HCT116 (cell line): ENCODE measurements at regions not wholly inside any gene's neighbourhood (a gene's known extent, or its start where the extent isn't known, plus 50 kb on each side); places are given as distances from the start of the nearest gene placed in this dataset.

ENCODE experiments used
- ATAC-seq: fragments of 200-7000 bp; cut with Tn5 transposase; 2 replicates; pipeline ENCODE4 v1.9.1; 2020; ENCODE audit warnings: mild to moderate bottlenecking, moderate library complexity
- BruUV-seq: library from RNA; stranded (reverse); fragments of 400-500 nt; replicated peaks from 2 replicates; lab custom pipeline; 2021; lab: Mats Ljungman, UMichigan
- CTCF ChIA-PET: fragments of 300-600 bp; sonication (Branson Sonifier 250); formaldehyde crosslinking; loops from one replicate; lab custom pipeline; 2021; ENCODE audit warnings: antibody characterized with exemption; lab: Charles Lee
- POLR2A ChIA-PET: fragments of 300-600, 350-600 bp; sonication (Branson Sonifier 250); formaldehyde crosslinking; loops from one replicate; lab custom pipeline; 2021; ENCODE audit warnings: antibody characterized with exemption; lab: Charles Lee
- RAD21 ChIA-PET, 2 experiments: fragments of 300-600 bp; sonication (Branson Sonifier 250); formaldehyde crosslinking; loops; one replicate each; lab custom pipeline; 2023; ENCODE audit warnings: low total read pairs in 2 of 2; ENCODE audit not compliant: uncharacterized antibody in 2 of 2, unreplicated experiment in 2 of 2, low non-redundant PET in 1 of 2; lab: Charles Lee
- DNase-seq: peaks from one replicate; pipeline ENCODE4 v3.0.0-alpha.2; 2010; ENCODE audit warnings: low read depth, low spot score
- H2AFZ ChIP-seq: fragments of 200-600 bp; shearing (Covaris generic), sonication (generic); 2 replicates; pipeline ENCODE4 v1.6.1; 2017; ENCODE audit warnings: low read depth, mixed run types, mixed read lengths, antibody characterized with exemption, low read length; ENCODE audit not compliant: poor library complexity, severe bottlenecking
- H3K27ac ChIP-seq: 2 replicates; pipeline ENCODE4 v1.5.1; 2012; ENCODE audit warnings: low read depth, low read length
- H3K27me3 ChIP-seq: fragments of 200-600 bp; sonication (generic); 2 replicates; pipeline ENCODE4 v1.6.1; 2016; ENCODE audit warnings: mixed run types, low read length, mixed read lengths; ENCODE audit not compliant: insufficient read depth
- H3K36me3 ChIP-seq, 2 experiments: fragments of 200-500 bp in 1 of 2; fragments of 200-600 bp in 1 of 2; sonication (Bioruptor generic) in 1 of 2; sonication (generic) in 1 of 2; 2 replicates each; pipeline versions ENCODE4 v1.5.1 to v1.6.1; 2014 to 2016; ENCODE audit warnings: low read length in 2 of 2, inconsistent platforms in 1 of 2, mixed read lengths in 1 of 2, mixed run types in 1 of 2; ENCODE audit not compliant: insufficient read depth in 2 of 2, control insufficient read depth in 1 of 2
- H3K4me1 ChIP-seq, 2 experiments: fragments of 200-600 bp in 1 of 2; sonication (generic) in 1 of 2; 2 replicates each; pipeline versions ENCODE4 v1.5.1 to v1.6.1; 2012 to 2017; ENCODE audit warnings: low read length in 2 of 2, inconsistent platforms in 1 of 2, mild to moderate bottlenecking in 1 of 2, mixed read lengths in 1 of 2, mixed run types in 1 of 2, moderate library complexity in 1 of 2; ENCODE audit not compliant: insufficient read depth in 2 of 2, control insufficient read depth in 1 of 2
- H3K4me2 ChIP-seq: fragments of 200-600 bp; sonication (generic); 2 replicates; pipeline ENCODE4 v1.6.1; 2017; ENCODE audit warnings: mixed run types, low read length, mixed read lengths
- H3K4me3 ChIP-seq, 2 experiments: fragments of 200-600 bp in 1 of 2; sonication (generic) in 1 of 2; replicated peaks in 1 of 2; 2 replicates each; pipeline ENCODE4 v1.5.1; 2011 to 2016; ENCODE audit warnings: low read length in 2 of 2, control low read depth in 1 of 2, low read depth in 1 of 2, mild to moderate bottlenecking in 1 of 2, mixed read lengths in 1 of 2, mixed run types in 1 of 2
- H3K79me2 ChIP-seq: fragments of 200-600 bp; sonication (generic); 2 replicates; pipeline ENCODE4 v1.6.1; 2017; ENCODE audit warnings: mild to moderate bottlenecking, mixed run types, low read length, moderate library complexity, mixed read lengths; ENCODE audit not compliant: insufficient read depth
- H3K9ac ChIP-seq: fragments of 200-600 bp; sonication (generic); 2 replicates; pipeline ENCODE4 v1.6.1; 2016; ENCODE audit warnings: low read length, mixed read lengths
- H3K9me2 ChIP-seq: fragments of 200-600 bp; sonication (generic), shearing (Covaris generic); 2 replicates; pipeline ENCODE4 v1.6.1; 2017; ENCODE audit warnings: mixed run types, mild to moderate bottlenecking, moderate library complexity; ENCODE audit not compliant: insufficient read depth
- H3K9me3 ChIP-seq, 2 experiments: fragments of 200-500 bp in 1 of 2; fragments of 200-600 bp in 1 of 2; sonication (Bioruptor generic) in 1 of 2; sonication (generic) in 1 of 2; 2 replicates each; pipeline ENCODE4 v1.6.1; 2014 to 2017; ENCODE audit warnings: low read length in 2 of 2, mixed read lengths in 2 of 2, inconsistent platforms in 1 of 2, low read depth in 1 of 2, mild to moderate bottlenecking in 1 of 2, mixed run types in 1 of 2, moderate library complexity in 1 of 2; ENCODE audit not compliant: control insufficient read depth in 1 of 2, insufficient read depth in 1 of 2
- H4K20me1 ChIP-seq: fragments of 200-600 bp; sonication (generic), shearing (Covaris generic); 2 replicates; pipeline ENCODE4 v1.6.1; 2017; ENCODE audit warnings: mixed run types, mild to moderate bottlenecking, moderate library complexity; ENCODE audit not compliant: insufficient read depth
- EGR1 ChIP-seq: IDR thresholded peaks from 2 replicates; pipeline ENCODE4 v1.6.1; 2012; ENCODE audit warnings: low read depth
- ELF1 ChIP-seq: IDR thresholded peaks from 2 replicates; pipeline ENCODE4 v1.6.1; 2012; ENCODE audit warnings: low read depth, borderline replicate concordance
- EZH2phosphoT487 ChIP-seq: fragments of 200-600 bp; IDR thresholded peaks from 2 replicates; pipeline ENCODE4 v1.6.1; 2018; ENCODE audit warnings: antibody characterized with exemption, borderline replicate concordance
- JUND ChIP-seq: IDR thresholded peaks from 2 replicates; pipeline ENCODE4 v1.6.1; 2012
- POLR2AphosphoS5 ChIP-seq: IDR thresholded peaks from 2 replicates; pipeline ENCODE4 v1.6.1; 2011; ENCODE audit warnings: mild to moderate bottlenecking, low read depth, low read length, moderate library complexity
- SP1 ChIP-seq: IDR thresholded peaks from 2 replicates; pipeline ENCODE4 v1.6.1; 2012; ENCODE audit warnings: low read depth
- TCF7L2 ChIP-seq: IDR thresholded peaks from 2 replicates; pipeline ENCODE4 v1.7.0; 2011; ENCODE audit warnings: borderline replicate concordance, inconsistent platforms; ENCODE audit not compliant: insufficient read depth, insufficient read length; ENCODE audit errors: extremely low read depth
- ZNF274 ChIP-seq: fragments of 200-500 bp; sonication (Bioruptor generic); IDR thresholded peaks from 2 replicates; pipeline ENCODE4 v1.6.1; 2014; ENCODE audit warnings: mild to moderate bottlenecking, low read depth, low read length, inconsistent platforms
- intact Hi-C: fragments of 100-400 bp; cut with micrococcal nuclease; formaldehyde crosslinking; loops from 2 replicates; pipeline ENCODE4 v1.10.0; 2022
- TF ChIP-seq, protein P1 (sequence below): IDR thresholded peaks from 2 replicates; pipeline ENCODE4 v1.6.1; 2012; ENCODE audit warnings: low read depth

DNA sequence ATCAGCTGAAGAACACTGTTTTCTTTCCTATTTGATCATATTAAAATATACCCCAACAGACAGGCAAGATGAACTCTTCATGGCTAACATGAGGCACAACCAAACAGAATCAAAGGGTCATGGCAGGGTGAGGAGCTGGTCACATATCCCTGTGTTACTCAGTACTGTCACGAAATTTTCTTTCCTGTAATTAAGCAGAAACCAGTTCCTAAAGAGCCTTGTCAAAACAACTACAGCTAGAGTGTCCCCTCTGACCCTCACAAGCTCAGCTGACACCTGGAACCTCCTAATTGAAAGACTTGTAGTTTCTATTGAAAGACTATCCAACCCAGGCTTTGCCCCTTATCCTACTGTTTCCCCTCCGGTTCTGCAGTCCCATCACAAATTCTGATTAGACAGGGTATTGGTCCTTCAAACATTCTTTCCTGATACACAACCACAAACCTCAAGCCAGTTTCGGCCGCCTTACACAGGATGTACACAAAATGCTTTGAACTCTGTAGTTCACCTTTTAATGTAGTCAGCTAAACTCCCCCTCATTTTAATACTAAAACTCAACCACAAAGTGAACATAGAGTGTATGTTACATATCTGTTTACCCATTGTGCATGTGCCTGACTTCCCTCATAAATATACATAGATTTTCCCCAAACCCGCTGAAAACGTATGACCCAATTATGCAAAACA lies 651.9 kb downstream of the MRPL39 start:
- Histone ChIP-seq H3K9me2 (no peaks in the 10 kb centered on the region), H3K79me2 (no peaks in the 10 kb centered on the region), H3K4me1 (no peaks in the 10 kb centered on the region), H2AFZ (no peak overlapping the region), H3K4me2 (no peak overlapping the region), H3K4me3 (no peak overlapping the region), H3K36me3 (no peaks in the 10 kb centered on the region; a peak in 1 of 4 replicates), H3K9me3 (peaks cover 22 to 31% of the 10 kb centered on the region in 2 experiments; a peak in 2 of 4 replicates), H3K9ac (no peak overlapping the region), H4K20me1 (no peaks in the 10 kb centered on the region), H3K27me3 (no peaks in the 10 kb centered on the region), H3K27ac (no peak overlapping the region)
- ChIA-PET RAD21 (no interaction called here), POLR2A (no interaction called here), CTCF (no interaction called here)
- no TSS peak for BruUV-seq
- TF ChIP-seq ELF1 (no peak), EZH2phosphoT487 (no peak), POLR2AphosphoS5 (no peak), SP1 (no peak), EGR1 (no peak), TCF7L2 (no peak), ZNF274 (no peak), JUND (no peak)
- TF ChIP-seq, protein P1, sequence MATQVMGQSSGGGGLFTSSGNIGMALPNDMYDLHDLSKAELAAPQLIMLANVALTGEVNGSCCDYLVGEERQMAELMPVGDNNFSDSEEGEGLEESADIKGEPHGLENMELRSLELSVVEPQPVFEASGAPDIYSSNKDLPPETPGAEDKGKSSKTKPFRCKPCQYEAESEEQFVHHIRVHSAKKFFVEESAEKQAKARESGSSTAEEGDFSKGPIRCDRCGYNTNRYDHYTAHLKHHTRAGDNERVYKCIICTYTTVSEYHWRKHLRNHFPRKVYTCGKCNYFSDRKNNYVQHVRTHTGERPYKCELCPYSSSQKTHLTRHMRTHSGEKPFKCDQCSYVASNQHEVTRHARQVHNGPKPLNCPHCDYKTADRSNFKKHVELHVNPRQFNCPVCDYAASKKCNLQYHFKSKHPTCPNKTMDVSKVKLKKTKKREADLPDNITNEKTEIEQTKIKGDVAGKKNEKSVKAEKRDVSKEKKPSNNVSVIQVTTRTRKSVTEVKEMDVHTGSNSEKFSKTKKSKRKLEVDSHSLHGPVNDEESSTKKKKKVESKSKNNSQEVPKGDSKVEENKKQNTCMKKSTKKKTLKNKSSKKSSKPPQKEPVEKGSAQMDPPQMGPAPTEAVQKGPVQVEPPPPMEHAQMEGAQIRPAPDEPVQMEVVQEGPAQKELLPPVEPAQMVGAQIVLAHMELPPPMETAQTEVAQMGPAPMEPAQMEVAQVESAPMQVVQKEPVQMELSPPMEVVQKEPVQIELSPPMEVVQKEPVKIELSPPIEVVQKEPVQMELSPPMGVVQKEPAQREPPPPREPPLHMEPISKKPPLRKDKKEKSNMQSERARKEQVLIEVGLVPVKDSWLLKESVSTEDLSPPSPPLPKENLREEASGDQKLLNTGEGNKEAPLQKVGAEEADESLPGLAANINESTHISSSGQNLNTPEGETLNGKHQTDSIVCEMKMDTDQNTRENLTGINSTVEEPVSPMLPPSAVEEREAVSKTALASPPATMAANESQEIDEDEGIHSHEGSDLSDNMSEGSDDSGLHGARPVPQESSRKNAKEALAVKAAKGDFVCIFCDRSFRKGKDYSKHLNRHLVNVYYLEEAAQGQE = no peak
- ATAC-seq (no peak), DNase-seq (no peak)
- intact Hi-C loops = no loop called here
